Trophoblast cell (in vitro differentiated cells and primary cell): ENCODE measurements at regions not wholly inside any gene's neighbourhood (a gene's known extent, or its start where the extent isn't known, plus 50 kb on each side); places are given as distances from the start of the nearest gene placed in this dataset.

Experiments
- DNase-seq, 2 donors: peaks; one replicate each; pipeline ENCODE4 v3.0.0-alpha.2; 2016
- H2AFZ ChIP-seq: 2 replicates; pipeline ENCODE4 v1.6.1; 2013; ENCODE audit warnings: low read length, moderate library complexity, mild to moderate bottlenecking; ENCODE audit not compliant: insufficient read depth, poor library complexity
- H2AK5ac ChIP-seq: 2 replicates; pipeline ENCODE4 v1.6.1; 2013; ENCODE audit warnings: mild to moderate bottlenecking, low read length
- H2BK120ac ChIP-seq: 2 replicates; pipeline ENCODE4 v1.6.1; 2013; ENCODE audit warnings: low read length, mild to moderate bottlenecking, moderate library complexity; ENCODE audit not compliant: insufficient read depth, poor library complexity
- H2BK12ac ChIP-seq: 2 replicates; pipeline ENCODE4 v1.6.1; 2013; ENCODE audit warnings: mild to moderate bottlenecking, low read length, moderate library complexity
- H2BK5ac ChIP-seq: 2 replicates; pipeline ENCODE4 v1.6.1; 2013; ENCODE audit warnings: low read length, low read depth, moderate library complexity, mild to moderate bottlenecking; ENCODE audit not compliant: poor library complexity
- H3K14ac ChIP-seq: 2 replicates; pipeline ENCODE4 v1.6.1; 2013; ENCODE audit warnings: mild to moderate bottlenecking, low read length
- H3K18ac ChIP-seq: 2 replicates; pipeline ENCODE4 v1.6.1; 2013; ENCODE audit warnings: mild to moderate bottlenecking, low read length
- H3K23ac ChIP-seq: 2 replicates; pipeline ENCODE4 v1.6.1; 2013; ENCODE audit warnings: low read length
- H3K27ac ChIP-seq: 2 replicates; pipeline ENCODE4 v1.5.1; 2013; ENCODE audit warnings: low read depth, mild to moderate bottlenecking, inconsistent platforms, low read length, moderate library complexity
- H3K27me3 ChIP-seq: 2 replicates; pipeline ENCODE4 v1.6.1; 2013; ENCODE audit warnings: inconsistent platforms, mild to moderate bottlenecking, low read length, moderate library complexity; ENCODE audit not compliant: insufficient read depth
- H3K36me3 ChIP-seq, 2 experiments: 1 replicate in 1 of 2; 2 replicates in 1 of 2; pipeline ENCODE4 v1.6.1; 2013; ENCODE audit warnings: low read length in 2 of 2, mild to moderate bottlenecking in 2 of 2, moderate library complexity in 1 of 2; ENCODE audit not compliant: insufficient read depth in 2 of 2, control insufficient read depth in 1 of 2
- H3K4ac ChIP-seq: 2 replicates; pipeline ENCODE4 v1.6.1; 2013; ENCODE audit warnings: low read depth, mild to moderate bottlenecking, low read length, moderate library complexity
- H3K4me1 ChIP-seq, 2 experiments: 1 replicate in 1 of 2; 2 replicates in 1 of 2; pipeline ENCODE4 v1.6.1; 2013; ENCODE audit warnings: low read length in 2 of 2, mild to moderate bottlenecking in 2 of 2, moderate library complexity in 1 of 2; ENCODE audit not compliant: insufficient read depth in 2 of 2, control insufficient read depth in 1 of 2
- H3K4me2 ChIP-seq: 2 replicates; pipeline ENCODE4 v1.6.1; 2013; ENCODE audit warnings: inconsistent platforms, mild to moderate bottlenecking, low read length, moderate library complexity
- H3K4me3 ChIP-seq: 2 replicates; pipeline ENCODE4 v1.5.1; 2013; ENCODE audit warnings: mild to moderate bottlenecking, low read depth, low read length, inconsistent platforms
- H3K79me1 ChIP-seq: one replicate; pipeline ENCODE4 v1.6.1; 2013; ENCODE audit warnings: low read length
- H3K79me2 ChIP-seq: 2 replicates; pipeline ENCODE4 v1.6.1; 2013; ENCODE audit warnings: low read length, mild to moderate bottlenecking; ENCODE audit not compliant: control insufficient read depth, insufficient read depth, poor library complexity
- H3K9ac ChIP-seq: 2 replicates; pipeline ENCODE4 v1.6.1; 2013; ENCODE audit warnings: mild to moderate bottlenecking, low read length
- H3K9me3 ChIP-seq: 2 replicates; pipeline ENCODE4 v1.6.1; 2013; ENCODE audit warnings: low read depth, mild to moderate bottlenecking, control low read depth, inconsistent platforms, low read length; ENCODE audit not compliant: insufficient read depth
- H4K12ac ChIP-seq: 2 replicates; pipeline ENCODE4 v1.6.1; 2013; ENCODE audit warnings: low read depth, mild to moderate bottlenecking, low read length, moderate library complexity
- H4K8ac ChIP-seq: 2 replicates; pipeline ENCODE4 v1.6.1; 2013; ENCODE audit warnings: low read depth, mild to moderate bottlenecking, low read length, moderate library complexity
- H4K91ac ChIP-seq: one replicate; pipeline ENCODE4 v1.6.1; 2013; ENCODE audit warnings: low read depth, mild to moderate bottlenecking, low read length, moderate library complexity
- WGBS: extraction: QIAGEN DNeasy Blood & Tissue Kit; methylation state at CpG from one replicate; pipeline ENCODE4 v1.1.7; 2013; ENCODE audit warnings: missing lambda C conversion rate; ENCODE audit not compliant: insufficient read length, insufficient coverage; ENCODE audit errors: extremely low coverage; 5-methylcytosine and 5-hydroxymethylcytosine counted together

- no peak overlapping the region for H3K4me3 ChIP-seq
- H4K12ac ChIP-seq, result no peak overlapping the region
- no peak overlapping the region for H4K8ac ChIP-seq
- H2BK120ac ChIP-seq, result no peak overlapping the region
- H2AFZ ChIP-seq, result no peak overlapping the region
- no peaks in the 10 kb centered on the region for H3K79me2 ChIP-seq
- no peak overlapping the region for H2BK12ac ChIP-seq
- H3K27ac ChIP-seq, result no peak overlapping the region
- WGBS, result no CpG with 5 or more reads among the region's 3 CpGs
- H3K14ac ChIP-seq, result no peak overlapping the region
- no peak overlapping the region for H3K23ac ChIP-seq
- H3K36me3 ChIP-seq, result no peaks in the 10 kb centered on the region
- DNase-seq, result no peak
- no peak overlapping the region for H4K91ac ChIP-seq
- H2BK5ac ChIP-seq, result no peak overlapping the region
- no peak overlapping the region for H3K18ac ChIP-seq
- H3K9ac ChIP-seq, result no peak overlapping the region
- no peaks in the 10 kb centered on the region for H3K4me1 ChIP-seq
- no peaks in the 10 kb centered on the region for H3K9me3 ChIP-seq
- H3K4me2 ChIP-seq, result no peak overlapping the region
- no peak overlapping the region for H3K4ac ChIP-seq
- H2AK5ac ChIP-seq, result no peak overlapping the region
- no peaks in the 10 kb centered on the region for H3K79me1 ChIP-seq
- H3K27me3 ChIP-seq, result no peaks in the 10 kb centered on the region
Measured at GRCh38 chr4:126470862-126471261, 1156.1 kb downstream of the FAT4 start.

GRCh38 chr4:126475730-126476129, 1157.0 kb upstream of the INTU start:
- Histone ChIP-seq H3K4ac (no peak overlapping the region), H3K4me1 (peaks cover 0 to 3% of the 10 kb centered on the region in 2 experiments), H3K27ac (no peak overlapping the region), H2AK5ac (no peak overlapping the region), H3K18ac (no peak overlapping the region), H4K91ac (no peak overlapping the region), H3K36me3 (no peaks in the 10 kb centered on the region), H3K79me2 (no peaks in the 10 kb centered on the region), H3K9ac (no peak overlapping the region), H3K4me2 (no peak overlapping the region), H4K8ac (no peak overlapping the region), H3K79me1 (peaks cover 3% of the 10 kb centered on the region), H3K14ac (no peak overlapping the region), H2BK120ac (no peak overlapping the region), H3K9me3 (no peaks in the 10 kb centered on the region), H3K27me3 (no peaks in the 10 kb centered on the region), H3K4me3 (no peak overlapping the region), H2BK5ac (no peak overlapping the region), H3K23ac (no peak overlapping the region), H2AFZ (no peak overlapping the region), H2BK12ac (no peak overlapping the region), H4K12ac (no peak overlapping the region)
- no CpG with 5 or more reads among the region's 2 CpGs for WGBS
- peak; percentile 9 to 64 for DNase-seq

DNA sequence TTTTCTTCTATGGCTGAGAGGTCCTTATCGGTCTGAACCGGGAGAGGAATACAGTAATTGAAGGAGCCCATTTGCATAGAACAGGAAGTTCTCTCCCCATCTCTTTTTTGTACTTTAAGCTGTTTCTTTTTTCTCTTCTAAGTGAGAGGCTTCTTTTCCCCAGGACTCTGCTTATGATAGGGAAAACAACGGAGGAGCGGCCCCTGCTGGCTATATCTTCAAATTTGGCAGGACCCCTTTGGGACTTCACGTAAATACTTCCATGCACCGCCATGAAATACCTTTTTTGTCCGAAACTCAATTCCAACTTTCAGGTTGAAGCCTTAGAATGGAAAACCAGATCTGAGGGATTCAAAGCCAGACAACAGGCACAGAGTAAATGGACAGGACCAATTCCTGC, 1153.0 kb upstream of the INTU start:
- H2BK5ac ChIP-seq, result no peak overlapping the region
- no peak overlapping the region for H3K4me2 ChIP-seq
- no peaks in the 10 kb centered on the region for H3K9me3 ChIP-seq
- no peak overlapping the region for H3K23ac ChIP-seq
- no peak for DNase-seq
- no peak overlapping the region for H4K8ac ChIP-seq
- H2AK5ac ChIP-seq, result no peak overlapping the region
- H3K4me3 ChIP-seq, result no peak overlapping the region
- no peak overlapping the region for H2AFZ ChIP-seq
- peaks cover 3% of the 10 kb centered on the region for H3K79me1 ChIP-seq
- WGBS, result no CpG with 5 or more reads among the region's 7 CpGs
- H3K79me2 ChIP-seq, result no peaks in the 10 kb centered on the region
- no peak overlapping the region for H3K14ac ChIP-seq
- peaks cover 0 to 3% of the 10 kb centered on the region in 2 experiments for H3K4me1 ChIP-seq
- H3K27ac ChIP-seq, result no peak overlapping the region
- H3K4ac ChIP-seq, result no peak overlapping the region
- peak overlapping the region; percentile 56 for H2BK12ac ChIP-seq
- H4K12ac ChIP-seq, result no peak overlapping the region
- no peak overlapping the region for H3K18ac ChIP-seq
- H2BK120ac ChIP-seq, result no peak overlapping the region
- no peaks in the 10 kb centered on the region for H3K36me3 ChIP-seq
- H3K27me3 ChIP-seq, result no peaks in the 10 kb centered on the region
- no peak overlapping the region for H3K9ac ChIP-seq
- H4K91ac ChIP-seq, result no peak overlapping the region

DNA sequence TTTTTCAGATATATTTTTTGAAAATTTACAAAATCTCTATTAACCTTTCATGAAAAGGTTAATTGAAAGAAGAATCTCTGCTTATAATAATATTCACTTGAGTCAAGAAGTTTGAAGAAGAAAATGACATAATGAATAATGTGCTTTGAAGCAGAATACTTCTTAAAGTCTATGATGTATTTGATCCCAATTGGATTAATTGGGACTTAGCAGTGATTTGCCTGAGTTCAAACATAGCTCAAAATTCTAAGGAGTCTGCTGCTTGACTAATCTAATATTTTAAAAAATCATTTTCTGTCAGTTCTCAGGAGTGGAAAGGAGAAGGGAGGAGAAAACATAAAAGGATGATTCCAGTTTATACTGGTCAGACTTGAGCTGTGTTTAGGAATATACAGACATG, 1150.4 kb upstream of the INTU start:
- Histone ChIP-seq H3K18ac (no peak overlapping the region), H2BK5ac (no peak overlapping the region), H4K91ac (no peak overlapping the region), H3K4me3 (no peak overlapping the region), H3K23ac (no peak overlapping the region), H2BK12ac (no peak overlapping the region), H3K9me3 (no peaks in the 10 kb centered on the region), H3K27me3 (no peaks in the 10 kb centered on the region), H4K12ac (no peak overlapping the region), H3K79me1 (peaks cover 3% of the 10 kb centered on the region), H3K79me2 (no peaks in the 10 kb centered on the region), H2AFZ (no peak overlapping the region), H3K4ac (no peak overlapping the region), H2BK120ac (no peak overlapping the region), H3K14ac (no peak overlapping the region), H3K4me2 (no peak overlapping the region), H3K27ac (no peak overlapping the region), H4K8ac (no peak overlapping the region), H2AK5ac (no peak overlapping the region), H3K9ac (no peak overlapping the region), H3K36me3 (no peaks in the 10 kb centered on the region), H3K4me1 (peaks cover 0 to 3% of the 10 kb centered on the region in 2 experiments)
- no peak for DNase-seq
